Esophagus mucosa (tissue), 1 donor: ENCODE measurements at regions not wholly inside any gene's neighbourhood (a gene's known extent, or its start where the extent isn't known, plus 50 kb on each side); places are given as distances from the start of the nearest gene placed in this dataset.

Source experiments
- ATAC-seq: fragments of 200-7000 bp; cut with Tn5 transposase; one replicate; pipeline ENCODE4 v1.9.1; 2020
- donor health status: DM: yes; HTN: yes; CAD: no.

DNA sequence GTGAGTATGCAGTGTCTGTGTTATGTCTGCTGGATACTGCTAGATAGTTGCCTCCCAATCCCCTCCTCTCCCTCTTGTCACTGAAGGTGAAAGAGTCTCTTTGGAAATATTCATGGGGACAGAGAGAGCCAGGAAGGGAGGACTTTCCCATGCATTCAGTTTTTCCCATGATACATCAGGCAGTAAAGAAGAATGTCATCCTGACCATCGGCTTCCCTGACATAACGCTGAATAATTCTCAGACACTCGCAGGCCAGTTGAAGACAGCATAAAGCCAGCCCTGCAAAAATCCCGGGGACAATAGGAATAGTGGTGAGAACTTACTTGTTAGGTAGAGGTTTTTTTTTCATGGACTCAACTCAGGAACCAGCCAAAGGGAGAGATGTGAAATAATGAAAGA, 58.1 kb downstream of the KLF4 start:
- no peak for ATAC-seq

DNA sequence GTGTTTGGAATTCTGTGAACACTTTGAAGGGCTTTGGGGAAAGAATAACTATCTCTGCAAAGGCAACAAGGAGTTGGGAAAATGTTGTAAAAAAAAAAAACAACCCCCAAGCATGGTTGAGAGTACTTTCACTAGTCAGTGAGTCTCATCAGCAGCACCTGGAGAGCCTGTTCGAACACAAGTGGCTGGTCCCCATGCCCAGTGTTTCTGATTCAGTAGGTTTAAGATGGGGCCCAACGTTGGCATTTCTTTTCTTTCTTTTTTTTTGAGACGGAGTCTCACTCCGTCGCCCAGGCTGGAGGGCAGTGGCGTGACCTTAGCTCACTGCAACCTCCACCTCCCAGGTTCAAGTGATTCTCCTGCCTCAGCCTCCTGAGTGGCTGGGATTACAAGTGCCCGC, 59.5 kb downstream of the KLF4 start:
- ATAC-seq, result no peak

DNA sequence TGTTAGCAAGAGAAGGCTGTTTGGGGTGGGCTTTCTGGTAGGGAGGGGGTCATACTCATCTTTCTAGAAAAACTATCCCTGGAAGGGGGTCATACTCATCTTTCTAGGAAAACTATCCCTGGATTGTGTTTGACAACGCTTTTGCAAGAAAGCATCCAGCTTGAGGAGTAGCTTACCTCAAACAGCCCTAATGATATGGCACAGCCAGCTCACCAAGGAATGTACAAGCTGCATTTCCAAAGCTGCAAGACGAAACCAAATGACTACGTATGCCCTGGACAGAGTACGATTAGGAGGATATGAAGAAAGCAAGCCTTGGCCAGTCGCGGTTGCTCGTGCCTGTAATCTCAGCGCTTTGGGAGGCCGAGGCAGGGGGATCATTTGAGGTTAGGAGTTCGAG, 63.4 kb downstream of the KLF4 start:
- no peak for ATAC-seq

DNA sequence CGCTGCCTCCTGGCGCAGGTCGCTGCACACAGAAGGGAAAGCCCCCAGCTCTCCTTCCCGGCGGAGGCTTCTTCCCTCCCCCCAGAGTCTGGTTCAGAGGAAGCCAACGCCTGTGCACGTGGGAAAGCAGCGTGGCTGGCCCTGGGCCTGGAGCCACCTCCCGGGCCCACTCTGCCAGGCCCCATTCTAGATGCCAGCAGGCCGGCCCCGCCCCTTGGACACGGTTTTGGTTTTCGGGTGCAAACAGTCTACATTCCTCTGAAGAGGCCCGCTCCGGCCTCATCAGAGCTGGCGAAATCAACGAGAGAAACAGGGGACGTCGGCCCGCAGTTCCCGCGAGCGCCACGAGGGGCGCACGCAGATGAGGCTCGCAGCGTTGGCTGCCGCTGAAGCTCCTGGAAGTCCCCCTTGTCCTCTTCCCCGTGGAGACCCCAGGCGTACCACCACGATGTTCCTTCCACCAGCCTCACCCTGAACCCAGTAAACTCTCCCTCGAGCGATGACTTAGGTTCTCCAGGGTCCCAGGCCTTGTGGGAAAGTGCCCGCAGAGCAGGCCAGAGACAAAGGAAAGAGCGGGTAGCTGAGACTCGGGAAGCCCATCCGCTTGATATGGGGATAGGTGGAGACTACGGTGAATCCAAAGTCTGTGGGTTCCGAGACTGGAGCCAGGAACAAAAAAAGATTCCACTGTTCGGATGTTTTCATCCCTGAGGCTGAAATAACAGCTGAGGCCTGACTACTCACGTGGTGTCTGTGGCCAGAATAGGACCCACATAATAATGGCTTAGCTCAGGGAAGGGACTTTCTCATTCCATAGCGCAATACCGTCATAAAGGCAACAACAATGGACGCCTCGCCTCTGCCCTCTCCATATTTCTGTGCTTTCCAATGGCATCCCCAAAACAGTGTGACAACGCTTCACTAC, 64.2 kb downstream of the KLF4 start:
- ATAC-seq, result peak; percentile 84

GRCh38 chr9:107423540-107423939, 66.0 kb downstream of the KLF4 start:
- no peak for ATAC-seq

- peak; percentile 84 for ATAC-seq
These were observed 67.1 kb downstream of the KLF4 start for GRCh38 chr9:107422189-107423185.

DNA sequence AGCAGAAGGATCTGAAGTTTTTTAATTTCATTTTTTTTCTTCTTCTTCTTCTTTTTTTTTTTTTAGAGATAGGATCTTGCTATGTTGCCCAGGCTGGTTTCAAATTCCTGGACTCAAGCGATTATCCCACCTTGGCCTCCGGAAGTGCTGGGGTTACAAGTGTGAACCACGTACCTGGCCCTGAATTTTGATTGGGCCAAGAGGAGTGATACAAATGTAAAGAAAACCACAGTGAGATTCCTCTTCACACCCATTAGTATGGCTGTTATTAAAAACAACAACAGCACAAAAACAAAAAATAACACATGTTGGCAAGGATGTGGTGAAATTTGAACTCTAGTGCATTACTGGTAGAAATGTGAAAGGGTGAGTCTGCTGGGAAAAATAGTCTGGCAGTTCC, 79.1 kb downstream of the KLF4 start:
- ATAC-seq, result no peak

- peak; percentile 68 for ATAC-seq
These were observed 79.8 kb downstream of the KLF4 start for GRCh38 chr9:107409581-107410389.

GRCh38 chr9:107407675-107408074, 81.9 kb downstream of the KLF4 start:
- no peak for ATAC-seq

- ATAC-seq, result peak; percentile 33
These were observed 84.1 kb downstream of the KLF4 start for GRCh38 chr9:107405511-107405910.

GRCh38 chr9:107404736-107405135, 84.8 kb downstream of the KLF4 start:
- ATAC-seq, result no peak

DNA sequence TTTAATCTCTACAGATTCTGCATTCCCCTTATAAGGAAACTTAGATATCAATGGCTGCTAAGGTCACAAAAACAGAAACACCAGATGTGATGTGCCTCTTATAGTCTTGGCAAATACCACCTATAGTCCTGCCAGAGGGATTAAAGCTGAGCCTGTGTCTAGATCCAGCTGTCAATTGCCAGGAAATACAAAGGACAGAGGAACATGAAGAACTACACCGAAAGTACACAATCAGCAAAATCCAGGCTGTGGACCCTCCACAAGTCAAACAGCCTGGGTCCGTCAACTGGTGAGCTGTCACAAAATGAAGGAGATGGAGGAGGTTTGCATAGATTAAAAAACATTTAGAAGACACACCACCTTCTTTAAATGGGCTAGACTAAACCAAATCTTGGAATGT, 85.4 kb downstream of the KLF4 start:
- peak; percentile 33 for ATAC-seq

GRCh38 chr9:107397076-107398044, 92.2 kb downstream of the KLF4 start:
- ATAC-seq, result peak; percentile 91

- no peak for ATAC-seq
These were observed 95.3 kb downstream of the KLF4 start for GRCh38 chr9:107394264-107394663.

DNA sequence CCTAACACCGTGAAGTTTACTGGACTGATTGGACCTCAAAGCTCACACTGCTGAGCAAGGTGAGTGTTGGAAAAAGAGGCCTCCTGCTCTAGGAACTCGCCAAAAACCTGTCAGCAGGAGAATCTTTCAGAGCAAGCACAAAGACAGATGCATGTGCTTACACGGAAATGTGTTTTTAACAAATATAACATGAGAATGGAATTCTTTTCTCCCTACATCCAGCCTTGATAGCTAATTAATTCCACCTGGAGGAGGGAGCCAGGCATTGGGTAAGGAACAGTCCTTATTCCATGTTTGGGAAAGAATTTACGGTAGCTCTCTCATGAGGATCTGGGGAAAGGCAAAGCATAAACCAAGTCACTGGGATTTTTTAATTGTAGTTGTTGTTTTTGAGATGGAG, 98.8 kb downstream of the KLF4 start:
- no peak for ATAC-seq

- peak; percentile 76 for ATAC-seq
These were observed 99.3 kb downstream of the KLF4 start for GRCh38 chr9:107390279-107390678.

GRCh38 chr9:107389617-107390071, 99.9 kb downstream of the KLF4 start:
- peak; percentile 95 for ATAC-seq

DNA sequence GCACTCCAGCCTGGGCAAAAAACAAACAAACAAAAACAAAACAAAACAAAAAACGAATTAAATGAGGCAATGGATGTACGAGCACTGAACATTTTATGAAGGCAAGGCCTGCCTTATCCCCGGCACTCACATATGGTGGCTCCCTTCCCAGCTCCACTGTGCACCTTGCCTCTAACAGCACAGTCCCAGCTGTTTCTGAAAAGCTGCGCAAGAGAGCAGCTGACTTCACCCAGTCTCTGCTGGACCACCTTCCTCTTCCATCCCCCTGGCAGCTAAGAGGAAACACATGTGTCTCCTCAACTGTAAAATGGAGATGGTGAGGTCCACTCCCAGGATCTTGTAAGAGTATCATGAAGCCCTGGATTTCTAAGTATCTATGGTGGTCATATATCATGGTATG, 100.7 kb downstream of the KLF4 start:
- no peak for ATAC-seq

DNA sequence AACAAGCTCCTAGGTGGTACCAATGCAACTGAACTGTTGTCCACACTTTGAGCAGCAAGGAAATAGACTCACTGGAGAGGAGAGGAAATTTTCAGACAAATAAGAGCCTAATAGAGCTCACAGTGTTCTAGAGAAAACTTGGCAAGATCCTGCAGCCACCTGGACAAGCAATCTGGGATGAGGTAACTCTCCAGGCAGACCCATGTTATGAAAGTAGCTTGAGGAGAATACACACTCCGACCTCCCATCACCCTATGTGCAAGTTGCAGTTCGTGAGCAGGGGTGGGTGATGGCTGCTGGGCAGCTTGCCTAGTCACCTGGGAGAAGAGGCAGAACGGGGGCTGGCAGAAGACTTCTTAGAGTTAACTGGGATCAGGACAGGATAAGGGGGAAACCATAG, 102.2 kb downstream of the KLF4 start:
- ATAC-seq, result no peak

DNA sequence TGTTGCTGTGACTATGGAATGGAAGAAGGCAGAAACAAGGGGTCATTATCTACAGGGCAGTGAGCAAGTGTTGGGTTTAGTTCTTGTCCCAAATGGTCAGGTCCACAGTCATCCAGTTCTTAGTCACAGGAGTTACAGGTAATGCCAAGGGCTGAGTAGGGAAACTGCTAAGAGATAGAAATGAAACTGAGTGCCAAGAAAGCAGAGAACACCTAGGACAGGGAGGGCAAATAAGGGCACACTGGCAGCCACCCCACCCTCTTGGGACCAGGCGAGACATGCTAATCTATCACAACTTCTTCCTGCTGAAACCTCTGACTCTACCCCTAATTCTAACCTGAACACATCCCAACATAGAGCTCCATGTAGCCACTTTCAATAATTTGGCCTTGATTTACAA, 103.2 kb downstream of the KLF4 start:
- ATAC-seq, result no peak
